K562 (cell line): ENCODE measurements at regions not wholly inside any gene's neighbourhood (a gene's known extent, or its start where the extent isn't known, plus 50 kb on each side); places are given as distances from the start of the nearest gene placed in this dataset.

Experiments used
- ATAC-seq: fragments of 200-7000 bp; cut with Tn5 transposase; 3 replicates; pipeline ENCODE4 v1.9.1; 2020; ENCODE audit warnings: moderate library complexity
- BruUV-seq: library from RNA; stranded (reverse); fragments of 400-500 nt; replicated peaks from 2 replicates; lab custom pipeline; 2021; lab: Mats Ljungman, UMichigan
- CTCF ChIA-PET: fragments of 300-600 bp; formaldehyde crosslinking; extraction: SDS; loops from one replicate; lab custom pipeline; 2021; ENCODE audit warnings: low intra/inter-chr PET ratio; lab: Yijun Ruan, JAX
- POLR2A ChIA-PET: fragments of 300-600, 350-650 bp; sonication (Branson Sonifier 250); formaldehyde crosslinking; extraction: SDS; loops from one replicate; lab custom pipeline; 2021; ENCODE audit warnings: antibody characterized with exemption, inconsistent platforms; lab: Yijun Ruan, JAX
- DNase-seq, 4 experiments: peaks; one replicate each; pipeline versions ENCODE4 v3.0.0 to v3.0.0-alpha.2; 2011 to 2018; ENCODE audit warnings: low spot score in 3 of 4, mixed read lengths in 3 of 4; ENCODE audit errors: extremely low read depth in 1 of 4
- FAIRE-seq: peaks from 2 replicates; lab custom pipeline; 2011; peaks lifted over from hg19 to GRCh38; lab: Jason Lieb, UNC
- H2AFZ ChIP-seq: 2 replicates; pipeline ENCODE4 v1.6.0; 2011; ENCODE audit warnings: low read depth, low read length, control low read depth, inconsistent platforms
- H3K27ac ChIP-seq: fragments of 200-600 bp; 3 replicates; pipeline ENCODE4 v1.8.0; 2011; ENCODE audit warnings: low read depth, mild to moderate bottlenecking, control low read depth, inconsistent platforms, low read length, moderate library complexity, mixed read lengths; ENCODE audit errors: extremely low read depth
- H3K27me3 ChIP-seq, 2 experiments: fragments of 300-600 bp in 1 of 2; 2 replicates in 1 of 2; 3 replicates in 1 of 2; pipeline versions ENCODE4 v1.6.0 to v1.8.0; 2011; ENCODE audit warnings: inconsistent platforms in 2 of 2, low read length in 2 of 2, mild to moderate bottlenecking in 1 of 2, mixed read lengths in 1 of 2, moderate library complexity in 1 of 2; ENCODE audit not compliant: control insufficient read depth in 2 of 2, insufficient read depth in 2 of 2
- H3K36me3 ChIP-seq: fragments of 300-600 bp; 3 replicates; pipeline ENCODE4 v1.8.0; 2011; ENCODE audit warnings: mild to moderate bottlenecking, low read length, inconsistent platforms; ENCODE audit not compliant: control insufficient read depth, insufficient read depth
- H3K4me1 ChIP-seq, 2 experiments: fragments of 200-600 bp in 1 of 2; replicated peaks in 1 of 2; 2 replicates in 1 of 2; 3 replicates in 1 of 2; pipeline versions ENCODE4 v1.5.1 to v1.8.0; 2011; ENCODE audit warnings: inconsistent platforms in 2 of 2, low read length in 2 of 2, mild to moderate bottlenecking in 1 of 2, mixed read lengths in 1 of 2, moderate library complexity in 1 of 2; ENCODE audit not compliant: control insufficient read depth in 2 of 2, insufficient read depth in 2 of 2
- H3K4me2 ChIP-seq: 2 replicates; pipeline ENCODE4 v1.6.1; 2011; ENCODE audit warnings: low read length, control low read depth, inconsistent platforms, mixed read lengths; ENCODE audit not compliant: insufficient read depth
- H3K4me3 ChIP-seq: fragments of 200-600 bp; sonication (generic), shearing (Covaris generic); 2 replicates; pipeline ENCODE4 v1.5.1; 2016; ENCODE audit warnings: control low read depth, inconsistent platforms
- H3K79me2 ChIP-seq: fragments of 200-600 bp; 3 replicates; pipeline ENCODE4 v1.8.0; 2011; ENCODE audit warnings: low read length, inconsistent platforms; ENCODE audit not compliant: control insufficient read depth, insufficient read depth
- H3K9ac ChIP-seq, 2 experiments: 2 replicates each; pipeline versions ENCODE4 v1.6.0 to v1.6.1; 2011; ENCODE audit warnings: low read depth in 2 of 2, low read length in 2 of 2, control low read depth in 1 of 2, inconsistent platforms in 1 of 2, mild to moderate bottlenecking in 1 of 2, mixed read lengths in 1 of 2; ENCODE audit not compliant: insufficient read depth in 1 of 2
- H3K9me1 ChIP-seq: one replicate; pipeline ENCODE4 v1.6.0; 2011; ENCODE audit warnings: inconsistent platforms, mild to moderate bottlenecking, low read length, moderate library complexity; ENCODE audit not compliant: control insufficient read depth, insufficient read depth
- H3K9me3 ChIP-seq: replicated peaks from 2 replicates; pipeline ENCODE4 v1.5.1; 2011; ENCODE audit warnings: low read depth, low read length, inconsistent platforms; ENCODE audit not compliant: control insufficient read depth, insufficient read depth
- H4K20me1 ChIP-seq: replicated peaks from 2 replicates; pipeline ENCODE4 v1.6.1; 2011; ENCODE audit warnings: low read length, inconsistent platforms, mixed read lengths; ENCODE audit not compliant: control insufficient read depth, insufficient read depth
- HCFC1 ChIP-seq: IDR thresholded peaks from 2 replicates; pipeline ENCODE4 v1.6.1; 2012; ENCODE audit warnings: low read depth, low read length, improper control_type of control experiment
- JUND ChIP-seq, 2 experiments: IDR thresholded peaks; 2 replicates in 1 of 2; 3 replicates in 1 of 2; pipeline ENCODE4 v1.6.1; 2011; ENCODE audit warnings: borderline replicate concordance in 2 of 2, low read depth in 2 of 2, low read length in 2 of 2, improper control_type of control experiment in 1 of 2, missing biosample characterization in 1 of 2, missing genetic modification characterization in 1 of 2, missing genetic modification reagents in 1 of 2
- KLF10 ChIP-seq: fragments of 250-450 bp; sonication (Bioruptor Pico); IDR thresholded peaks from 2 replicates; pipeline ENCODE4 v1.6.1; 2021; ENCODE audit warnings: matching md5 sums
- LARP7 ChIP-seq: fragments of 450-650 bp; IDR thresholded peaks from 2 replicates; pipeline ENCODE4 v1.6.1; 2016
- MTA2 ChIP-seq: fragments of 450-650 bp; IDR thresholded peaks from 2 replicates; pipeline ENCODE4 v1.6.1; 2016; ENCODE audit warnings: low read depth
- MXI1 ChIP-seq: IDR thresholded peaks from 2 replicates; pipeline ENCODE4 v1.6.1; 2011; ENCODE audit warnings: low read depth, mild to moderate bottlenecking, improper control_type of control experiment, low read length
- OTX1 ChIP-seq: fragments of 450-650 bp; formaldehyde crosslinking; IDR thresholded peaks from 2 replicates; pipeline ENCODE4 v1.4.0; 2022; ENCODE audit warnings: mild to moderate bottlenecking
- SMAD4 ChIP-seq: fragments of 250-450 bp; sonication (Bioruptor Pico); conservative IDR thresholded peaks from 2 replicates; pipeline ENCODE4 v1.8.0; 2021; ENCODE audit warnings: inconsistent platforms, mild to moderate bottlenecking, moderate library complexity
- SPI1 ChIP-seq: IDR thresholded peaks from 2 replicates; pipeline ENCODE4 v1.6.1; 2011; ENCODE audit warnings: low read depth, low read length, control low read depth, borderline replicate concordance
- SREBF2 ChIP-seq: sonication (generic); formaldehyde crosslinking; IDR thresholded peaks from 2 replicates; pipeline ENCODE4 v1.4.0; 2020; ENCODE audit warnings: mild to moderate bottlenecking, missing genetic modification reagents
- XRCC3 ChIP-seq: fragments of 450-650 bp; IDR thresholded peaks from 2 replicates; pipeline ENCODE4 v1.6.1; 2017; ENCODE audit warnings: mild to moderate bottlenecking, moderate library complexity
- ZNF41 ChIP-seq: fragments of 250-450 bp; sonication (Bioruptor Pico); conservative IDR thresholded peaks from 2 replicates; pipeline ENCODE4 v1.4.0; 2020; ENCODE audit warnings: mild to moderate bottlenecking
- ZNF586 ChIP-seq: fragments of 450-650 bp; formaldehyde crosslinking; conservative IDR thresholded peaks from 2 replicates; pipeline ENCODE4 v1.4.0; 2020; ENCODE audit warnings: mild to moderate bottlenecking, moderate library complexity
- ZNF717 ChIP-seq: fragments of 250-450 bp; sonication (Bioruptor Pico); IDR thresholded peaks from 2 replicates; pipeline ENCODE4 v1.5.0; 2021
- ZSCAN29 ChIP-seq: fragments of 450-650 bp; IDR thresholded peaks from 2 replicates; pipeline ENCODE4 v1.6.1; 2017
- WGBS: fragments of 100-300 bp; shearing (Covaris generic); methylation state at CpG from one replicate; pipeline ENCODE4 v1.1.6; 2016; ENCODE audit warnings: low coverage, mixed read lengths; ENCODE audit not compliant: insufficient coverage; ENCODE audit errors: missing lambda C conversion rate; 5-methylcytosine and 5-hydroxymethylcytosine counted together
- in situ Hi-C: fragments of 300-500 bp; cut with MboI; formaldehyde crosslinking; loops from 4 replicates; pipeline ENCODE4 v1.15.0; 2018; ENCODE audit warnings: inconsistent platforms, mixed read lengths
- intact Hi-C: fragments of 100-400 bp; cut with micrococcal nuclease; formaldehyde crosslinking; loops from 2 replicates; pipeline ENCODE4 v1.14.2; 2022
- TF ChIP-seq, protein P1 (sequence below): fragments of 450-650 bp; formaldehyde crosslinking; IDR thresholded peaks from 2 replicates; pipeline ENCODE4 v1.4.0; 2022; ENCODE audit warnings: missing genetic modification characterization
- TF ChIP-seq, protein P2 (sequence below): fragments of 250-450 bp; sonication (Bioruptor Pico); IDR thresholded peaks from 2 replicates; pipeline ENCODE4 v1.6.1; 2021; ENCODE audit warnings: mild to moderate bottlenecking

DNA sequence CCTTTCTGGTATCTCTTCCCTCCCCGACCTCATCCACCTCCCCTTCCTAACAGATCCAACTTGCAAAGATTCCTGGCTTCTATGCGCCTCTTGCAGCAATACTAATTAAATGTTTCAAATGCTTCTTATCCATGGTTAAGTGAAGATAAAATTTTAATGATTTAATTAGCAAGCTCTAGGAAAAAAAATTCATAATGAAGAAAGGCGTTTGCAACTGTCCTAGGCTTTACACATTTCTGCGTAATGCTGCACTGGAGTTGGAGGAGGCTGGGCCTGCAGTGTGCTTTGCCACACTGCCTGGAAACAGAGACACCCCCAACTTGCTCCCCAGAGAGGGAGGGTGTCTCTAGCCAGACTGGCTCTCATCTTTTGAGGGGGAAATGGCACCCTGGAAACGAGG is 123.9 kb upstream of the CARD11 start:
- 0% methylated on average over 5 of the region's 5 CpGs for WGBS
- FAIRE-seq = no peak

More for the DNA sequence above, 123.9 kb upstream of the CARD11 start:
- intact Hi-C loops = no loop called here
- no peaks in the 10 kb centered on the region for H3K4me1 ChIP-seq
- POLR2A ChIA-PET = no interaction called here
- peaks cover 6 to 66% of the 10 kb centered on the region in 2 experiments; a peak in 3 of 5 replicates for H3K27me3 ChIP-seq
- H4K20me1 ChIP-seq = no peaks in the 10 kb centered on the region
- H3K4me3 ChIP-seq = no peak overlapping the region
- no TSS peak for BruUV-seq
- no peak overlapping the region for H3K4me2 ChIP-seq
- H3K27ac ChIP-seq = no peak overlapping the region
- H3K9ac ChIP-seq = no peak overlapping the region
- in situ Hi-C loops = no loop called here
- TF ChIP-seq OTX1 (no peak), SPI1 (no peak), ZNF717 (CRISPR knock-in tag) (no peak), XRCC3 (no peak), JUND (IDR thresholded peaks at IDR 0.05; ENCODE audit: borderline replicate concordance, low read depth, low read length) (no peak), JUND (tag; IDR thresholded peaks at IDR 0.05; ENCODE audit: borderline replicate concordance, low read depth, low read length) (no peak), SREBF2 (CRISPR knock-in tag) (no peak), MTA2 (no peak), ZNF586 (no peak), ZNF41 (CRISPR knock-in tag) (no peak), SMAD4 (no peak), KLF10 (CRISPR knock-in tag) (no peak), MXI1 (no peak), ZSCAN29 (no peak), HCFC1 (no peak), LARP7 (no peak)
- TF ChIP-seq, protein P1, sequence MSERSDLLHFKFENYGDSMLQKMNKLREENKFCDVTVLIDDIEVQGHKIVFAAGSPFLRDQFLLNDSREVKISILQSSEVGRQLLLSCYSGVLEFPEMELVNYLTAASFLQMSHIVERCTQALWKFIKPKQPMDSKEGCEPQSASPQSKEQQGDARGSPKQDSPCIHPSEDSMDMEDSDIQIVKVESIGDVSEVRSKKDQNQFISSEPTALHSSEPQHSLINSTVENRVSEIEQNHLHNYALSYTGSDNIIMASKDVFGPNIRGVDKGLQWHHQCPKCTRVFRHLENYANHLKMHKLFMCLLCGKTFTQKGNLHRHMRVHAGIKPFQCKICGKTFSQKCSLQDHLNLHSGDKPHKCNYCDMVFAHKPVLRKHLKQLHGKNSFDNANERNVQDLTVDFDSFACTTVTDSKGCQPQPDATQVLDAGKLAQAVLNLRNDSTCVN (CRISPR knock-in tag) = no peak
- TF ChIP-seq, protein P2, sequence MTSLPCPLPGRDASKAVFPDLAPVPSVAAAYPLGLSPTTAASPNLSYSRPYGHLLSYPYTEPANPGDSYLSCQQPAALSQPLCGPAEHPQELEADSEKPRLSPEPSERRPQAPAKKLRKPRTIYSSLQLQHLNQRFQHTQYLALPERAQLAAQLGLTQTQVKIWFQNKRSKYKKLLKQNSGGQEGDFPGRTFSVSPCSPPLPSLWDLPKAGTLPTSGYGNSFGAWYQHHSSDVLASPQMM = no peak
- H3K36me3 ChIP-seq = no peaks in the 10 kb centered on the region
- H3K9me3 ChIP-seq = no peaks in the 10 kb centered on the region
- CTCF ChIA-PET = no interaction called here
- no peak for DNase-seq
- ATAC-seq = no peak
- no peak overlapping the region for H2AFZ ChIP-seq
- H3K79me2 ChIP-seq = no peaks in the 10 kb centered on the region
- H3K9me1 ChIP-seq = no peaks in the 10 kb centered on the region
